Neutrophil (primary cell): ENCODE measurements at regions not wholly inside any gene's neighbourhood (a gene's known extent, or its start where the extent isn't known, plus 50 kb on each side); places are given as distances from the start of the nearest gene placed in this dataset.
A peak's percentile ranks its signal among the peaks of the same experiment; 100 is the strongest.
"Not testable (repeated sequence)": the region's sequence is repeated elsewhere in the genome, so short reads cannot be mapped to it uniquely, and the experiment has no call there.

Experiments
- H3K27ac ChIP-seq: fragments of 200-600 bp; sonication (generic); 2 replicates; pipeline ENCODE4 v1.5.1; 2016; ENCODE audit warnings: mild to moderate bottlenecking, moderate library complexity
- H3K27me3 ChIP-seq: fragments of 200-600 bp; sonication (generic); 2 replicates; pipeline ENCODE4 v1.6.0; 2016; ENCODE audit warnings: mild to moderate bottlenecking
- H3K36me3 ChIP-seq: fragments of 200-600 bp; sonication (generic); 2 replicates; pipeline ENCODE4 v1.5.1; 2017
- H3K4me1 ChIP-seq, 2 experiments: fragments of 200-600 bp in 1 of 2; sonication (generic) in 1 of 2; 1 replicate in 1 of 2; 2 replicates in 1 of 2; pipeline versions ENCODE4 v1.5.1 to v1.6.1; 2013 to 2016; ENCODE audit warnings: low read depth in 1 of 2, low read length in 1 of 2, mild to moderate bottlenecking in 1 of 2, moderate library complexity in 1 of 2; ENCODE audit not compliant: control insufficient read depth in 1 of 2, insufficient read depth in 1 of 2
- H3K4me3 ChIP-seq, 2 experiments: fragments of 200-600 bp in 1 of 2; sonication (generic) in 1 of 2; 1 replicate in 1 of 2; 2 replicates in 1 of 2; pipeline ENCODE4 v1.5.1; 2013 to 2016; ENCODE audit warnings: low read depth in 1 of 2, low read length in 1 of 2, mild to moderate bottlenecking in 1 of 2, moderate library complexity in 1 of 2
- H3K9me3 ChIP-seq: fragments of 200-600 bp; sonication (generic); 2 replicates; pipeline ENCODE4 v1.5.1; 2016
- CTCF ChIP-seq: fragments of 200-600 bp; sonication (generic); IDR thresholded peaks from 2 replicates; pipeline ENCODE4 v1.5.1; 2016; ENCODE audit warnings: antibody characterized with exemption

- Histone ChIP-seq H3K4me1 (peaks cover 0 to 10% of the 10 kb centered on the region in 2 experiments), H3K4me3 (no peak overlapping the region), H3K9me3 (no peaks in the 10 kb centered on the region), H3K27me3 (no peaks in the 10 kb centered on the region), H3K36me3 (peaks cover 29% of the 10 kb centered on the region), H3K27ac (peak overlapping the region; percentile 40)
- no peak for TF ChIP-seq CTCF
Measured at GRCh38 chr6:11309947-11310665, 77.6 kb upstream of the NEDD9 start.

GRCh38 chr6:11307226-11307625 lies 74.8 kb upstream of the NEDD9 start:
- Histone ChIP-seq H3K27ac (peak overlapping the region; percentile 53), H3K27me3 (no peaks in the 10 kb centered on the region), H3K4me3 (no peak overlapping the region), H3K4me1 (peaks cover 0 to 10% of the 10 kb centered on the region in 2 experiments), H3K36me3 (peaks cover 35% of the 10 kb centered on the region), H3K9me3 (no peaks in the 10 kb centered on the region)
- no peak for TF ChIP-seq CTCF

DNA sequence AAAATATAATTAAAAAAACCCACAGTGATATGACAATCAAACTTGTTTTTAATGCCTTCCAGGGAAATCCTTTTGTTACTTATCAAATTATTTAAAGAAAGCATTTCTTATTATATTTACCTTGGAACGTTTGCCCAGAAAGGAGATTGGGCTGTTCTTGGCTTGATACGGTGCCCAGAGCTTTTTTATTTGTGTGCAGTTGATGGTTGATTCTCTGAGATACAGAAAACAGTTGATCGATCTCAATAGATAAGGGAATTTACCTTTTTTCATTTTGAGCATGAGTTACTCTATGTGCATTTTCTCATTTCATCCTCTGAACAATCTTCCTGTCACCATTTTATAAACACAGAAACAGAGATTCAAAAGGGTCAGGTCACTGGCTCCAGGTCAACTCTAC lies 72.5 kb upstream of the NEDD9 start:
- H3K36me3 ChIP-seq: peaks cover 28% of the 10 kb centered on the region
- no peak for TF ChIP-seq CTCF
- no peaks in the 10 kb centered on the region for H3K9me3 ChIP-seq
- H3K4me1 ChIP-seq: peaks cover 0 to under 1% of the 10 kb centered on the region in 2 experiments
- no peak overlapping the region for H3K4me3 ChIP-seq
- H3K27ac ChIP-seq: no peak overlapping the region
- H3K27me3 ChIP-seq: no peaks in the 10 kb centered on the region

GRCh38 chr6:11299876-11300428 lies 67.5 kb upstream of the NEDD9 start:
- H3K4me3 ChIP-seq, H3K27me3 ChIP-seq, H3K9me3 ChIP-seq, H3K27ac ChIP-seq, H3K4me1 ChIP-seq: not testable (repeated sequence)
- H3K36me3 ChIP-seq: peaks cover 41% of the 10 kb centered on the region

DNA sequence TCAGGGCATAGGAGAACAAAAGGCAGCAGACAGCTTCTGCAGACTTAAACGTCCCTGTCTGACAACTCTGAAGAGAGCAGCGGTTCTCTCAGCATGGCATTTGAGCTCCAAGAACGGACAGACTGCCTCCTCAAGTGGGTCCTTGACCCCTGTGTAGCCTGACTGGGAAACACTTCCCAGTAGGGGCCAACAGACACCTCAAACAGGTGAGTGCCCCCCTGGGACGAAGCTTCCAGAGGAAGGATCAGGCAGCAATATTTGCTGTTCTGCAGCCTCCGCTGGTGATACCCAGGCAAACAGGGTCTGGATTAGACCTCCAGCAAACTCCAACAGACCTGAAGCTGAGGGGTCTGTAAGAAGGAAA lies 66.9 kb upstream of the NEDD9 start:
- not testable (repeated sequence) for H3K27me3 ChIP-seq, H3K27ac ChIP-seq, H3K9me3 ChIP-seq, H3K4me3 ChIP-seq, H3K4me1 ChIP-seq
- peaks cover 40% of the 10 kb centered on the region for H3K36me3 ChIP-seq

DNA sequence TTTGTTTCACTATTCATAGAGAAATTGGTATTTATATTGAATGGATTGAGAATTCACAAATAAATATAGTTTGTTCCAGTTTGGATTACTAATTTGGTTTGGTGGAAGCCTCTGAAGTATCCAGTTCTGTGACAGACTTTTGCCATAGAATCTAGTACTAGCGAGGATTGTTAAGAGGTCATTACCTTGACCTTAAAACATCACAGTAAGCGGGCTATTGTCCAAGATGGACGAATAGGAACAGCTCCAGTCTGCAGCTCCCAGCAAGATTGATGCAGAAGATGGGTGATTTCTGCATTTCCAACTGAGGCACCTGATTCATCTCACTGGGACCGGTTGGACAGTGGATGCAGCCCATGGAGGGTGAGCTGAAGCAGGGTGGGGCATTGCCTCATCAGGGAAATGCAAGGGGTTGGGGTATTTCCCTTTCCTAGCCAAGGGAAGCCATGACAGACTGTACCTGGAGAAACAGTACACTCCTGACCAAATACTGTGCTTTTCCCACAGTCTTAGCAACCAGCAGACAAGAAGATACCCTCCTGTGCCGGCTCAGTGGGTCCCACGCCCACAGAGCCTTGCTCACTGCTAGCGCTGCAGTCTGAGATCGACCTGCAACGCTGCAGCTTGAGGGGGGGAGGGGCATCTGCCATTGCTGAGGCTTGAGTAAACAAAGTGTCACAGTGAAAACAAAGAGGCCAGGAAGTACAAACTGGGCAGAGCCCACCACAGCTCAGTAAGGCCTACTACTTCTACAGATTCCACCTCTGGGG lies 66.4 kb upstream of the NEDD9 start:
- peaks cover 35% of the 10 kb centered on the region for H3K36me3 ChIP-seq
- TF ChIP-seq CTCF: no peak
- no peaks in the 10 kb centered on the region for H3K9me3 ChIP-seq
- H3K27me3 ChIP-seq: no peaks in the 10 kb centered on the region
- H3K4me3 ChIP-seq: no peak overlapping the region
- peak overlapping the region; percentile 41 for H3K27ac ChIP-seq
- H3K4me1 ChIP-seq: peaks cover 4 to 7% of the 10 kb centered on the region in 2 experiments
